ENCODE measurements at regions not wholly inside any gene's neighbourhood (a gene's known extent, or its start where the extent isn't known, plus 50 kb on each side); places are given as distances from the start of the nearest gene placed in this dataset.

DNA sequence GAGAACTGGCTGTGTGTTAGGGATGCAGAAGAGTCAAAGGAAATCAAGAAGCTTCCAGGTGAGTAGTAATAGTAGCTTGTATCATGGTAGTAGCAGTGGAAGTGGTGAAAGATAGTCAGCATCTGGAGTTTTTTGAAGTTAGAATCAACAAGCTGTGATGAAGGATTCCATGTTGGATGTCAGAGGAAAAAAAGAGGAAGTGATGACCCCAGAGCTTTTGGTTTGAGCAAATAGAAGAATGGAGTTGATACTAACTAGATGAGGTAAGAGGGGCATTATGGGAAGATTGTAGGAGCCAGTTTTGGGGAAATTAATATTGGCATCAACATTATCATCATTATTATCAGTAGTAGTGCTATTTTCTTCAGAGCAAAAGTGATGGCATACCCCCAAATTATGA is 542.2 kb downstream of the XIRP2 start:
- Mint-ChIP-seq H3K27ac (ENCODE audit: unreplicated experiment) (no peak overlapping the region), H3K27me3 (ENCODE audit: unreplicated experiment) (peaks cover 3% of the 10 kb centered on the region), H3K9me3 (ENCODE audit: unreplicated experiment) (no peaks in the 10 kb centered on the region), H3K4me1 (ENCODE audit: unreplicated experiment) (no peaks in the 10 kb centered on the region), H3K36me3 (ENCODE audit: low read depth, unreplicated experiment) (no peaks in the 10 kb centered on the region), H3K4me3 (ENCODE audit: unreplicated experiment) (no peak overlapping the region)
- no peak for DNase-seq (ENCODE audit: low spot score)
- TF ChIP-seq, protein P1, sequence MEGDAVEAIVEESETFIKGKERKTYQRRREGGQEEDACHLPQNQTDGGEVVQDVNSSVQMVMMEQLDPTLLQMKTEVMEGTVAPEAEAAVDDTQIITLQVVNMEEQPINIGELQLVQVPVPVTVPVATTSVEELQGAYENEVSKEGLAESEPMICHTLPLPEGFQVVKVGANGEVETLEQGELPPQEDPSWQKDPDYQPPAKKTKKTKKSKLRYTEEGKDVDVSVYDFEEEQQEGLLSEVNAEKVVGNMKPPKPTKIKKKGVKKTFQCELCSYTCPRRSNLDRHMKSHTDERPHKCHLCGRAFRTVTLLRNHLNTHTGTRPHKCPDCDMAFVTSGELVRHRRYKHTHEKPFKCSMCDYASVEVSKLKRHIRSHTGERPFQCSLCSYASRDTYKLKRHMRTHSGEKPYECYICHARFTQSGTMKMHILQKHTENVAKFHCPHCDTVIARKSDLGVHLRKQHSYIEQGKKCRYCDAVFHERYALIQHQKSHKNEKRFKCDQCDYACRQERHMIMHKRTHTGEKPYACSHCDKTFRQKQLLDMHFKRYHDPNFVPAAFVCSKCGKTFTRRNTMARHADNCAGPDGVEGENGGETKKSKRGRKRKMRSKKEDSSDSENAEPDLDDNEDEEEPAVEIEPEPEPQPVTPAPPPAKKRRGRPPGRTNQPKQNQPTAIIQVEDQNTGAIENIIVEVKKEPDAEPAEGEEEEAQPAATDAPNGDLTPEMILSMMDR (IDR thresholded peaks at IDR 0.05; ENCODE audit: unreplicated experiment): no peak

DNA sequence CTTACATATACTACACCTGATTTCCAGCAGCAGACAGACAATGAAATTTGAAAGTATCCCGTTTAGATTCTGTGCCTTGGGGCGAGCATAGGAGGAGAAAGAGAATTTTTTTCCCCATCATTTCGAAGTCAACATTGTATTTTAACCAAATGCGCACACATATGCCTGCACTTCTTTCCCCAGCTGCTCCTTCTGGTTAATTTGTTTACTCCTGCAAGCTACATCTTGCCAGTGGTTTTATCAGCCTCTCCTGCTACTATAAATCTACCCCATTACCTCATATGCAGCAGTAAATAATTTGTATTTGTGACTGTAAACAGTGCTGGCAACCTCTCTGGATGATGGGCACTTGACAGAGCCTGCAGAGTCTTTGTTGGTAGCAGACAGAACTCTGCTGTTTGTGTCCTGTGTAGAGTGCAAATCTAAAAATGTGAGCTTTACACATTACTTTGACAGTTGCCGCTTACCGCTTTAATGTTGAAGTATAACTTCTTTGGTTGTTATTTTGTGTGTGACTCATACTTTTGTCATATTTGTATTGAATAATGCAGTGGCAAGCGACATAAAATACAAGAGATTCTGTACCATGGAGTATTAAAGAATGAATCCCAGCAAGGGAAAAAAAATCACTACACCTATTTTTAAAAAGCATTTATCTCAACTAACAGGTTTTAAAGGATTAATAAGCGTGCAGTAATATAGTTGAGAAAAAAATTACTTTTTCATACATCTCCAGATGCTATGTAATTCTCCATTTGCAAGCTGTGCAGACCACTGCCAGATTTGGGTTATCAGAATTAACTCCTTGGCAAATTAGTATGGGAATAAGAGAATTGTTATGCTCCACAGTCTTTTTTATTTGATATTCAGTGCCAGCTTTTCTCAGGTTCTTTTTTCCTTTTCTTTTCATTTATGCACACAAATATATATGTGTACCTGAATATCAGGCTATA is 536.8 kb downstream of the XIRP2 start:
- Mint-ChIP-seq H3K4me3 (ENCODE audit: unreplicated experiment) (no peak overlapping the region), H3K27me3 (ENCODE audit: unreplicated experiment) (no peaks in the 10 kb centered on the region), H3K36me3 (ENCODE audit: low read depth, unreplicated experiment) (no peaks in the 10 kb centered on the region), H3K27ac (ENCODE audit: unreplicated experiment) (no peak overlapping the region), H3K9me3 (ENCODE audit: unreplicated experiment) (no peaks in the 10 kb centered on the region), H3K4me1 (ENCODE audit: unreplicated experiment) (peaks cover 3% of the 10 kb centered on the region)
- DNase-seq (ENCODE audit: low spot score): no peak
- TF ChIP-seq, protein P1 (IDR thresholded peaks at IDR 0.05; ENCODE audit: unreplicated experiment): no peak

DNA sequence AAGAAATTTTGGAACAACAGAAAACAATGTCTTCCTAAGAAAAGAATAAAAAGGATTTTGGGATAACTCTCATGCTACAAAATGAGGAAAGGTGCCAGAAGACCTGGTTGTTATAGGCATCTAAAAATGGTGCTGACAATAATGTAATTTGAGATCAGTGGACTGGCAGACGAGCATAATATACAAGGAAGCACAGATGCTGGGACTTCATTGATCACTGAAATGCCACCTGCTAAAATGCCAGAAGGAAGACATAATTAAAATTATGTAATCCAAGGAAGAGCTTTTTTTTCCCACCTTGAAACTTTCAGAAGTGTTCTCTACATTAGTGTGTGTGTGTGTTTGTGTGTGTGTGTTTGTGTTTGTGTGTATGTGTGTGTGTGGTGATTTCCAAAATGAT is 535.9 kb downstream of the XIRP2 start:
- Mint-ChIP-seq H3K27ac (ENCODE audit: unreplicated experiment) (no peak overlapping the region), H3K4me3 (ENCODE audit: unreplicated experiment) (no peak overlapping the region), H3K36me3 (ENCODE audit: low read depth, unreplicated experiment) (no peaks in the 10 kb centered on the region), H3K4me1 (ENCODE audit: unreplicated experiment) (peaks cover 3% of the 10 kb centered on the region), H3K27me3 (ENCODE audit: unreplicated experiment) (no peaks in the 10 kb centered on the region), H3K9me3 (ENCODE audit: unreplicated experiment) (no peaks in the 10 kb centered on the region)
- TF ChIP-seq, protein P1 (IDR thresholded peaks at IDR 0.05; ENCODE audit: unreplicated experiment): no peak
- DNase-seq (ENCODE audit: low spot score): no peak

DNA sequence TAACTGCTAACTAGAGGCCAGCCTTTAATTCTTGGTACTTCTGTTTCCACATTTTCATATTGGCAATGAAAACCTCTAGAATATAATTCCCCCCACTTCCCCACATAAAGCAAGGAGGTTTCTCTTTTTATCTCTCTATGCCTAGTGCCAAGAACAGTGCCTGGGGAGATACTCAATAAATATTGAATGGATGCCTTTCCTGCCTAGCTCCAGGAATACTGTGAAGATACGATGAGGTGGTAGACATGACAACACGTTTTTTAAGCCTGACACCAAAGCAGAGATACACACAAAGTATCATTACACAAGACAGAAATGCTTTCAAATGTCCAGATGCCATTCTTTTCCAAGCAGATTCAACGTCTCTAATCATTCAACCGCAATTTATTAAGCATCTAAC is 535.5 kb downstream of the XIRP2 start:
- Mint-ChIP-seq H3K4me3 (ENCODE audit: unreplicated experiment) (no peak overlapping the region), H3K36me3 (ENCODE audit: low read depth, unreplicated experiment) (no peaks in the 10 kb centered on the region), H3K4me1 (ENCODE audit: unreplicated experiment) (peaks cover 3% of the 10 kb centered on the region), H3K27ac (ENCODE audit: unreplicated experiment) (no peak overlapping the region), H3K9me3 (ENCODE audit: unreplicated experiment) (no peaks in the 10 kb centered on the region), H3K27me3 (ENCODE audit: unreplicated experiment) (no peaks in the 10 kb centered on the region)
- DNase-seq (ENCODE audit: low spot score): no peak
- TF ChIP-seq, protein P1 (IDR thresholded peaks at IDR 0.05; ENCODE audit: unreplicated experiment): no peak

DNA sequence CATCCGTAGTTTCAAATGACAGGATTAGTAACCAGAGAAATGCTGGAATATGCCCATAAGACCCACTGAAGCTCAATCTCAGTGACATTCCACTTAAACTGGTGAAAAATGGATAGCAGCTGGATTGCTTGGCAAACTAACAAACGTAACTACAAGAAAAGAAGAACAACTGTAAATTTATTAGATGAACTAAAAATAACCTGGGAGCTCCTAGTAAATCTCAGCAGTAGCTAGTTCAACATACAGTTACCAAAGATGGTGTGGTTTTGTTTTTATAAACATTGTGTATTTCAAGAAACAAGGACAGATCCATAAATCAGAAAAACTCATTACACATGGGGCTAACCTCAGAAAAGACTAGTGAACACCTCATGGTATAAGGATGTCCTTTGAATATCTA is 531.9 kb downstream of the XIRP2 start:
- DNase-seq (ENCODE audit: low spot score): no peak

More for the DNA sequence above, 531.9 kb downstream of the XIRP2 start:
- Mint-ChIP-seq H3K36me3 (ENCODE audit: low read depth, unreplicated experiment) (peaks cover 8% of the 10 kb centered on the region), H3K4me3 (ENCODE audit: unreplicated experiment) (no peak overlapping the region), H3K4me1 (ENCODE audit: unreplicated experiment) (peaks cover 3% of the 10 kb centered on the region), H3K27ac (ENCODE audit: unreplicated experiment) (no peak overlapping the region), H3K27me3 (ENCODE audit: unreplicated experiment) (no peaks in the 10 kb centered on the region), H3K9me3 (ENCODE audit: unreplicated experiment) (no peaks in the 10 kb centered on the region)
- TF ChIP-seq, protein P1 (IDR thresholded peaks at IDR 0.05; ENCODE audit: unreplicated experiment): no peak

Data from endothelial cell (in vitro differentiated cells).